ENCODE measurements at regions not wholly inside any gene's neighbourhood (a gene's known extent, or its start where the extent isn't known, plus 50 kb on each side); places are given as distances from the start of the nearest gene placed in this dataset.

DNA sequence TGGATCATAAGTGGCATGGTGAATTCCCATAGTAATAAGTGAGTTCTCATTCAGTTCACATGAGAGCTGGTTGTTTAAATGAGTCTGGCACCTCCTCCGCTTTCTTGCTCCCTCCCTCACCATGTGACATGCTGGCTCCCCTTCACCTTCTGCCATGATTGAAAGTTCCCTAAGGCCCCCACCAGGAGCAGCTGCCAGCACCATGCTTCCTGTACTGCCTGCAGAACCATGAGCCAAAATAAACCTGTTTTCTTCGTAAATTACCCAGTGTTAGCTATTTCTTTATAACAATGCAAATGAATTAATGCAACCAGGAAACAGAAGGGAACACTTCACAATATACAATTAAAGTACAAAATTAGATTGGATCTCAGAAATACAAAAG is 257.0 kb downstream of the MREG start:
- no peaks in the 10 kb centered on the region for H3K9me3 ChIP-seq
- DNase-seq (no peak), ATAC-seq (no peak)
- H3K36me3 ChIP-seq (ENCODE audit: insufficient read depth in 1 of 2, low read depth in 1 of 2) = no peaks in the 10 kb centered on the region
- H3K4me3 ChIP-seq = no peak overlapping the region
- TF ChIP-seq, protein P1, sequence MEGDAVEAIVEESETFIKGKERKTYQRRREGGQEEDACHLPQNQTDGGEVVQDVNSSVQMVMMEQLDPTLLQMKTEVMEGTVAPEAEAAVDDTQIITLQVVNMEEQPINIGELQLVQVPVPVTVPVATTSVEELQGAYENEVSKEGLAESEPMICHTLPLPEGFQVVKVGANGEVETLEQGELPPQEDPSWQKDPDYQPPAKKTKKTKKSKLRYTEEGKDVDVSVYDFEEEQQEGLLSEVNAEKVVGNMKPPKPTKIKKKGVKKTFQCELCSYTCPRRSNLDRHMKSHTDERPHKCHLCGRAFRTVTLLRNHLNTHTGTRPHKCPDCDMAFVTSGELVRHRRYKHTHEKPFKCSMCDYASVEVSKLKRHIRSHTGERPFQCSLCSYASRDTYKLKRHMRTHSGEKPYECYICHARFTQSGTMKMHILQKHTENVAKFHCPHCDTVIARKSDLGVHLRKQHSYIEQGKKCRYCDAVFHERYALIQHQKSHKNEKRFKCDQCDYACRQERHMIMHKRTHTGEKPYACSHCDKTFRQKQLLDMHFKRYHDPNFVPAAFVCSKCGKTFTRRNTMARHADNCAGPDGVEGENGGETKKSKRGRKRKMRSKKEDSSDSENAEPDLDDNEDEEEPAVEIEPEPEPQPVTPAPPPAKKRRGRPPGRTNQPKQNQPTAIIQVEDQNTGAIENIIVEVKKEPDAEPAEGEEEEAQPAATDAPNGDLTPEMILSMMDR (IDR thresholded peaks at IDR 0.05) = no peak
- no peak overlapping the region for H3K27ac ChIP-seq
- 67 to 79% (median 78%) methylated on average over 2 of the region's 2 CpGs for WGBS, 3 donors
- H3K27me3 ChIP-seq (ENCODE audit: insufficient read depth in 3 of 3, low read length in 2 of 3) = no peaks in the 10 kb centered on the region
- intact Hi-C loops (cut with DNase I) = no loop called here
- no peaks in the 10 kb centered on the region for H3K4me1 ChIP-seq

DNA sequence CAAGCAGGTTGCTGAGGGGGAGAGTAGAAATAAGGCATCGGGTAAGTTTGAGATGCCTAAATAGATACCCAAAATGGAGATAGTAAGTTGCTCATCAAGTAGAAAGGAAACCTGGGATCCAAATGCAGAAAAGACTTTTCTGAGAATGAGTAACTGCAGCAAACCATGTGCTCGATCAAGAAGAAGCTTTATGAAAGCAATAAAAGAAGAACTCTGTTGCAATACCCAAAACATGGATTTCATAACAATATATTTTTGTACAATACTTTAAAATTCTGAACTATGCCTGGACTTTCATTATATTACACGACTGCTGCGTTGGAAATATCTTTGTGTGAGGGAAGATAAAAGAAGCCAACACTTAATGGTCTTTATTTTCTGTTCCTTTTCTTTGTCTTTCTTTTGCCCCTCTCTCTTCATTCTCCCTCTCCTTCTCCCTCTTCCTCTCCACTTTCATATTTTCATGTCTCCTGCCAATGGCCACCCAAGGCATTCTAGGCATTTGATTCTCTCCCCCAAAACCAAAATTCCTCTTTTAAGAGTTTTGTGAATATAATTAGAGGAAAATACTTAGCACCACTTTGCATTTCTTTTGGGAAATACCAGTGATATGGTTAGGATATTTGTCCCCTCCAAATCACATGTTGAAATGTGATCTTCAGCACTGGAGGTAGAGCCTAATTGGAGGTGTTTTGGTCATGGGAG is 257.6 kb downstream of the MREG start:
- H3K27me3 ChIP-seq (ENCODE audit: insufficient read depth in 3 of 3, low read length in 2 of 3) = no peaks in the 10 kb centered on the region
- TF ChIP-seq, protein P1 (IDR thresholded peaks at IDR 0.05) = no peak
- ATAC-seq (no peak), DNase-seq (no peak)
- no peaks in the 10 kb centered on the region for H3K9me3 ChIP-seq
- no peak overlapping the region for H3K27ac ChIP-seq
- H3K36me3 ChIP-seq (ENCODE audit: insufficient read depth in 1 of 2, low read depth in 1 of 2) = no peaks in the 10 kb centered on the region
- 88 to 92% (median 90%) methylated on average over 4 of the region's 4 CpGs for WGBS, 3 donors
- H3K4me3 ChIP-seq = no peak overlapping the region
- no peaks in the 10 kb centered on the region for H3K4me1 ChIP-seq
- intact Hi-C loops (cut with DNase I) = no loop called here

DNA sequence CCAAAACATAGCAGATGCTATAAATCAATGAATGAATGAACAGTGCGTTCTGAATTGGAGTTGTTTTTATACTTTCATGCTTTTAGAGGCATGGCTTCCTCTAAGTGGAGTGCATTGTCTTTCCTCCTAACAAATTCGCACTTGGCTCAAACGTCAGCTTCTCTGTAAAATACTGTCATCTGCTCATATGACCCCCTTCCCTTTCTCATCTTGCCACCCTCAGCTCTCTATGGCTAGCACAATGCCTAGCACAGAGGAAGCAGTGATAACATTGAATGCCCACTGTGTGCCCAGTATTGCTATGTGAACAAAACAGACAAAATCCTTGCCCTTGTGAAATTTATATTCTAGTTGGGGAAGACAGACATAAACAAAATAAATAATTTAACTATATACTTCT is 258.8 kb downstream of the MREG start:
- intact Hi-C loops (cut with DNase I) = no loop called here
- H3K27ac ChIP-seq = no peak overlapping the region
- 27 to 45% (median 34%) methylated on average over 3 of the region's 3 CpGs for WGBS, 3 donors
- H3K27me3 ChIP-seq (ENCODE audit: insufficient read depth in 3 of 3, low read length in 2 of 3) = no peaks in the 10 kb centered on the region
- ATAC-seq = no peak
- TF ChIP-seq, protein P1 (IDR thresholded peaks at IDR 0.05) = no peak
- H3K36me3 ChIP-seq (ENCODE audit: insufficient read depth in 1 of 2, low read depth in 1 of 2) = no peaks in the 10 kb centered on the region
- no peak for DNase-seq
- H3K4me1 ChIP-seq = no peaks in the 10 kb centered on the region
- no peaks in the 10 kb centered on the region for H3K9me3 ChIP-seq
- no peak overlapping the region for H3K4me3 ChIP-seq

DNA sequence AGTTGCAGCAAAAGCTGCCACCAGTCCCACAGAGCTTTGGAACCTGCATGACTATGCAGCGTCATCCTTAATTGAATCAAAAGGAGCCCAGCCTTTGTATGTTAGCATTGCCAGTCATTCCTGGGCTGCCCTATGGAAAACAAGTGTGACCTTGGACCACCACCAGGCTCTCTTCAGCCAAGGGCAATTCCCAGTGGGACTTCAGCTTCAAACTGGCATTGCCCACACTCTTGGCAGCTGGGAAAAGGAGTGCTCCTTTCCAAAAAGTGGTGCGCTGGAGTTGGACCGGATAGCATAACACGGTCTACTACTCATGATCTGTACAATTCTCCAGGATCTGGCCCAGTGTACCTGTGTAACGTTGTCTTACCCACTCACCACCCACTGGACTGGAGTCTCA is 259.5 kb downstream of the MREG start:
- no peaks in the 10 kb centered on the region for H3K36me3 ChIP-seq (ENCODE audit: insufficient read depth in 1 of 2, low read depth in 1 of 2)
- H3K27me3 ChIP-seq (ENCODE audit: insufficient read depth in 3 of 3, low read length in 2 of 3) = no peaks in the 10 kb centered on the region
- no peaks in the 10 kb centered on the region for H3K9me3 ChIP-seq
- ATAC-seq (no peak), DNase-seq (no peak)
- WGBS, 3 donors = 27 to 37% (median 31%) methylated on average over 5 of the region's 5 CpGs
- no peak overlapping the region for H3K4me3 ChIP-seq
- no peaks in the 10 kb centered on the region for H3K4me1 ChIP-seq
- intact Hi-C loops (cut with DNase I) = no loop called here
- no peak overlapping the region for H3K27ac ChIP-seq
- TF ChIP-seq, protein P1 (IDR thresholded peaks at IDR 0.05) = no peak

DNA sequence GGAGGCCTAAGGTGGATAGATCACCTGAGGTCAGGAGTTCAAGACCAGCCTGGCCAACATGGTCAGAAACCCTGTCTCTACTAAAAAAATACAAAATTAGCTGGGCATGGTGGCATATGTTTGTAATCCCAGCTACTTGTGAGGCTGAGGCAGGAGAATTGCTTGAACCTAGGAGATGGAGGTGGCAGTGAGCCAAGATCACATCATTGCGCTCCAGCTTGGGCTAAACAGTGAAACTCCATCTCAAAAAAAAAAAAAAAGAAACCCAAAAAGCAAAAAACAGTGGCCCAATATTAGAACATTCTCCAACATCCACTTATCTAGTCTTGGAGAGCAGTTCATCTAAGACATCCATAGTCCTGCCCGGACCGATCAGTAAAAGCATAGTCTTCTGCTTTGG is 260.4 kb downstream of the MREG start:
- Histone ChIP-seq H3K9me3 (no peaks in the 10 kb centered on the region), H3K4me3 (no peak overlapping the region), H3K36me3 (ENCODE audit: insufficient read depth in 1 of 2, low read depth in 1 of 2) (no peaks in the 10 kb centered on the region), H3K27ac (no peak overlapping the region), H3K27me3 (ENCODE audit: insufficient read depth in 3 of 3, low read length in 2 of 3) (no peaks in the 10 kb centered on the region), H3K4me1 (no peaks in the 10 kb centered on the region)
- TF ChIP-seq, protein P1 (IDR thresholded peaks at IDR 0.05) = no peak
- DNase-seq = no peak
- no peak for ATAC-seq
- intact Hi-C loops (cut with DNase I) = no loop called here
- 78 to 87% (median 81%) methylated on average over 3 of the region's 3 CpGs for WGBS, 3 donors

Measured in psoas muscle (tissue), 7 donors.